Calu3 (cell line): ENCODE measurements at regions not wholly inside any gene's neighbourhood (a gene's known extent, or its start where the extent isn't known, plus 50 kb on each side); places are given as distances from the start of the nearest gene placed in this dataset.

Experiments
- BruUV-seq: library from RNA; stranded (reverse); fragments of 400-500 nt; replicated peaks from 2 replicates; lab custom pipeline; 2021; lab: Mats Ljungman, UMichigan
- CTCF ChIA-PET: fragments of 300-600 bp; sonication (Branson Sonifier 250); formaldehyde crosslinking; loops from one replicate; lab custom pipeline; 2022; ENCODE audit warnings: antibody characterized with exemption; lab: Charles Lee
- DNase-seq: peaks from one replicate; pipeline ENCODE4 v3.0.0; 2022
- H3K27ac Mint-ChIP-seq: one replicate; pipeline ENCODE4 v1.8.0; 2022; ENCODE audit warnings: mixed read lengths; ENCODE audit not compliant: unreplicated experiment
- H3K27me3 Mint-ChIP-seq: one replicate; pipeline ENCODE4 v1.8.0; 2022; ENCODE audit warnings: mixed read lengths; ENCODE audit not compliant: unreplicated experiment
- H3K36me3 Mint-ChIP-seq: one replicate; pipeline ENCODE4 v1.8.0; 2022; ENCODE audit warnings: mild to moderate bottlenecking, moderate library complexity, mixed read lengths; ENCODE audit not compliant: insufficient read depth, unreplicated experiment
- H3K4me1 Mint-ChIP-seq: one replicate; pipeline ENCODE4 v1.8.0; 2022; ENCODE audit warnings: mild to moderate bottlenecking, low read depth, mixed read lengths; ENCODE audit not compliant: unreplicated experiment
- H3K4me3 Mint-ChIP-seq: one replicate; pipeline ENCODE4 v1.8.0; 2022; ENCODE audit warnings: mild to moderate bottlenecking, low read depth, moderate library complexity, mixed read lengths; ENCODE audit not compliant: unreplicated experiment
- H3K9me3 Mint-ChIP-seq: one replicate; pipeline ENCODE4 v1.8.0; 2022; ENCODE audit warnings: low read depth, mixed read lengths; ENCODE audit not compliant: unreplicated experiment
- CTCF ChIP-seq: fragments of 200-600 bp; IDR thresholded peaks from one replicate; pipeline ENCODE4 v1.8.0; 2022; ENCODE audit warnings: antibody characterized with exemption; ENCODE audit not compliant: unreplicated experiment
- intact Hi-C: fragments of 100-400 bp; cut with micrococcal nuclease; formaldehyde crosslinking; loops from one replicate; pipeline ENCODE4 v1.10.0; 2022; ENCODE audit not compliant: unreplicated experiment

- Mint-ChIP-seq H3K27ac (peak overlapping the region; percentile 84), H3K4me1 (peaks cover 9% of the 10 kb centered on the region), H3K27me3 (no peaks in the 10 kb centered on the region), H3K4me3 (no peak overlapping the region), H3K9me3 (no peaks in the 10 kb centered on the region), H3K36me3 (no peaks in the 10 kb centered on the region)
- no TSS peak for BruUV-seq
- intact Hi-C loops = no loop called here
- CTCF ChIA-PET = no interaction called here
- DNase-seq = no peak
- TF ChIP-seq CTCF = no peak
Measured at GRCh38 chr6:90916968-90917367, 330.1 kb upstream of the MAP3K7 start.

GRCh38 chr6:90915224-90915915, 328.5 kb upstream of the MAP3K7 start:
- CTCF ChIA-PET = no interaction called here
- intact Hi-C loops = no loop called here
- Mint-ChIP-seq H3K4me3 (no peak overlapping the region), H3K27ac (no peak overlapping the region), H3K36me3 (no peaks in the 10 kb centered on the region), H3K4me1 (peaks cover 9% of the 10 kb centered on the region), H3K9me3 (no peaks in the 10 kb centered on the region), H3K27me3 (no peaks in the 10 kb centered on the region)
- no peak for TF ChIP-seq CTCF
- no peak for DNase-seq
- no TSS peak for BruUV-seq

DNA sequence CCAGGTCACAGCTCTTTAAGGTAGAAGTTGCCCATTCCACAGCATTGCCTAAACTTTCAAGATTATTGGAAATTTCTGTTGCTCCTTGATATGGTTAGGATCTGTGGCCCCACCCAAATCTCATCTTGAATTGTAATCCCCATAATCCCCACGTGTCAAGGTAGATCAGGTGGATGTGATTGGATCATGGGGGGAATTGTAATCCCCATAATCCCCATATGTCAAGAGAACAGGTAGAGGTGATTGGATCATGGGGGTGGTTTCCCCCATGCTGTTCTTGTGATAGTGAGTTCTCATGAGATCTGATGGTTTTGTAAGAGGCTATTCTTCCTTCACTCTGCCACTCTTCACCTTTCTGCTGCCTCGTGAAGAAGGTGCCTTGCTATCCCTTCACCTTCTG, 327.4 kb upstream of the MAP3K7 start:
- H3K4me1 Mint-ChIP-seq = peaks cover 9% of the 10 kb centered on the region
- intact Hi-C loops = no loop called here
- no peaks in the 10 kb centered on the region for H3K9me3 Mint-ChIP-seq
- no peak for DNase-seq
- no TSS peak for BruUV-seq
- CTCF ChIA-PET = no interaction called here
- H3K27me3 Mint-ChIP-seq = no peaks in the 10 kb centered on the region
- H3K4me3 Mint-ChIP-seq = no peak overlapping the region
- no peak for TF ChIP-seq CTCF
- H3K27ac Mint-ChIP-seq = no peak overlapping the region
- H3K36me3 Mint-ChIP-seq = no peaks in the 10 kb centered on the region

- Mint-ChIP-seq H3K4me1 (peaks cover 9% of the 10 kb centered on the region), H3K4me3 (no peak overlapping the region), H3K9me3 (no peaks in the 10 kb centered on the region), H3K27me3 (no peaks in the 10 kb centered on the region), H3K27ac (no peak overlapping the region), H3K36me3 (no peaks in the 10 kb centered on the region)
- intact Hi-C loops = no loop called here
- no peak for TF ChIP-seq CTCF
- CTCF ChIA-PET = no interaction called here
- DNase-seq = no peak
- BruUV-seq = no TSS peak
Measured at GRCh38 chr6:90913266-90913960, 326.5 kb upstream of the MAP3K7 start.
